ENCODE measurements at regions not wholly inside any gene's neighbourhood (a gene's known extent, or its start where the extent isn't known, plus 50 kb on each side); places are given as distances from the start of the nearest gene placed in this dataset.

GRCh38 chr15:69983696-69984265 lies 113.9 kb downstream of the TLE3 start:
- Histone ChIP-seq H3K27me3 (replicated peaks; ENCODE audit: insufficient read depth) (no peaks in the 10 kb centered on the region), H3K9me3 (no peaks in the 10 kb centered on the region), H3K4me1 (replicated peaks) (no peaks in the 10 kb centered on the region), H3K36me3 (no peaks in the 10 kb centered on the region), H3K27ac (no peak overlapping the region), H3K4me3 (no peak overlapping the region)
- intact Hi-C loops (cut with DNase I), result no loop called here
- 88% methylated on average over 7 of the region's 7 CpGs for WGBS
- TF ChIP-seq CTCF (IDR thresholded peaks at IDR 0.05) (no peak), POLR2A (IDR thresholded peaks at IDR 0.05) (no peak), POLR2AphosphoS5 (IDR thresholded peaks at IDR 0.05) (no peak)
- no peak for DNase-seq (ENCODE audit: low spot score)

DNA sequence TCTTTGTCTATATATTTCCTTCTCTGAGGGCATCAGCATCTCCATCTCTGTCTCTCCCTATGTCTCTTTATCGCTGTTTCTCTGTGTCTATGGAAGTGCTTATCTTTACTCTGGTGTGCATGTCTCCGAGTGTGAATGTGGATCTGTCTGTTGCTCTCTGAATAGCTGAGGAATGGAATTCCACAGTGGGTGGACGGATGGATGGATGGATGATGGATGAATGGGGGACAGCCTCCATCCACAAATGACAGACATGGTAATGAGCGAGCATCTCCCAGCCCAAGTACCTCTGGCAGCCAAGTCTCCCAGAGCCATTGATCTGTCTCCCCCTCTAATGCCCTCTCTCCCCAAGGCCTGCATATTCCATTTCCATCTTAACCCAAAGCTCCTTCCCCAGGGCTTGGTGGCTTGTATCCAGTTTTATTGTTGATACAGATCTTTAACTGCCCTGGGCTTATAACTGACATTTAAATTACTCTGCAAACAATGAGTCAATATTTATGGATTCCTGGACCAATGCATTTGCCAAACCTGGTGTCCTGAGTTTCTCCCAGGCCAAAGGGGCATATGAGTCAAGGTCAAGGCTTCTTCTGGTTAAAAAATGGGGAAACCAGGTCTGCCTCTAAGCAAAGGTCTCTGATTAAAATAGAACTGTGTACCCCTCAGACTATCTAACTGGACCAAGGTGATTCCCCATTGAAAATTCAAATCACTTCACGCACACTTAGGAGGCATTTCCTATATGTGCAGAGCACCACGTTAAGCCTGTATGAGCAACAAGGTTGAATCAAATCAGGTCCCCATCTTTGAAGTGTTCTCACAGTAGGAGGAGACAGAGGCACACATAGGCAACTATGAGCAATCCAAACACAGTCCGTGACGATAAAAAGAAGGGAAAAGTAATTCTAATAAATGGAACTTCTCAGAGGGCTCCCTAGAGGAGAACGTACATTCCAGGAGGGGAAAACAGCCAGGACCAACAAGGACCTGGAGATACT lies 109.9 kb downstream of the TLE3 start:
- no peaks in the 10 kb centered on the region for H3K27me3 ChIP-seq (replicated peaks; ENCODE audit: insufficient read depth)
- TF ChIP-seq CTCF (IDR thresholded peaks at IDR 0.05), result no peak
- TF ChIP-seq POLR2A (IDR thresholded peaks at IDR 0.05), result no peak
- peak; percentile 73 for TF ChIP-seq POLR2AphosphoS5 (IDR thresholded peaks at IDR 0.05)
- no peaks in the 10 kb centered on the region for H3K36me3 ChIP-seq
- peak; percentile 36 for DNase-seq (ENCODE audit: low spot score)
- H3K4me3 ChIP-seq, result no peak overlapping the region
- no peaks in the 10 kb centered on the region for H3K4me1 ChIP-seq (replicated peaks)
- WGBS, result 62% methylated on average over 9 of the region's 9 CpGs
- H3K27ac ChIP-seq, result no peak overlapping the region
- intact Hi-C loops (cut with DNase I), result no loop called here
- H3K9me3 ChIP-seq, result no peaks in the 10 kb centered on the region

DNA sequence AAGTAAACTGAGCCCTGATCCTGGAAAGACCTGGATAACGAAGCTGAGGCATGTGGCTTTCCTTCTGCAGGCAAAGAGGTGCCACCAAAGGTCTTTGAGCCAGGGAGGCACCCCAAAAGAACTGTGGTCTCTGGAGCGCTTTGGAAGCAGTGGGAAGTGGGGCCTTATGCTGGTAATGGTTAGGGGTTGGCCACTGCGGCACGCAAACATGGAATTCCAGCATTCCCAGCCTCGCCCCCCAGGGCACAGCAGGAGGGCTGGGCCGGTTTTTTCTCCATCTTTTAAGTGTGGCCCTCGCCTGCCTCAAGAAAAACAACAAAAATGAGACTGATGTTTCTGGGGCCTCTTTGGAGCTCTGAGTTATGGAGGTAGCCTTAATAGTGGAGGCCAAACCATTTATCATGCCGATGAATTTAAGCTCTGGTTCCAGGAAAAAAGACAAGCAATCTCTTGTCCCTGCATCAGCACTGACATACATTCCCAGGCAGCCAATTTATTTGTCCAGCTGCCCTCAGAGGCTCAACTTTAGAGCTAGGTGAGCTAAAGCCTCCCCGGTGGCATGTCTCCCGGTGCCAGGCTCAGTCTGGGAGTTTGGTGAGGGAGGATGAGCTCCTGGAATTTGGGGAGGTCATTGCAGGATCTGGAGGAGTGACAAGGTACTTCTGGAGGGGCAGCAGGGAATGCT lies 109.0 kb downstream of the TLE3 start:
- no peaks in the 10 kb centered on the region for H3K9me3 ChIP-seq
- no peak overlapping the region for H3K4me3 ChIP-seq
- no peaks in the 10 kb centered on the region for H3K27me3 ChIP-seq (replicated peaks; ENCODE audit: insufficient read depth)
- intact Hi-C loops (cut with DNase I), result no loop called here
- 76% methylated on average over 10 of the region's 10 CpGs for WGBS
- no peaks in the 10 kb centered on the region for H3K4me1 ChIP-seq (replicated peaks)
- TF ChIP-seq POLR2AphosphoS5 (IDR thresholded peaks at IDR 0.05) (no peak), CTCF (IDR thresholded peaks at IDR 0.05) (no peak), POLR2A (IDR thresholded peaks at IDR 0.05) (no peak)
- H3K36me3 ChIP-seq, result no peaks in the 10 kb centered on the region
- H3K27ac ChIP-seq, result no peak overlapping the region
- no peak for DNase-seq (ENCODE audit: low spot score)

GRCh38 chr15:69990566-69991421 lies 106.9 kb downstream of the TLE3 start:
- TF ChIP-seq CTCF (IDR thresholded peaks at IDR 0.05) (no peak), POLR2A (IDR thresholded peaks at IDR 0.05) (no peak), POLR2AphosphoS5 (IDR thresholded peaks at IDR 0.05) (no peak)
- H3K36me3 ChIP-seq, result no peaks in the 10 kb centered on the region
- WGBS, result 82% methylated on average over 20 of the region's 20 CpGs
- H3K27me3 ChIP-seq (replicated peaks; ENCODE audit: insufficient read depth), result no peaks in the 10 kb centered on the region
- no peak for DNase-seq (ENCODE audit: low spot score)
- no peak overlapping the region for H3K27ac ChIP-seq
- no peak overlapping the region for H3K4me3 ChIP-seq
- H3K4me1 ChIP-seq (replicated peaks), result no peaks in the 10 kb centered on the region
- H3K9me3 ChIP-seq, result no peaks in the 10 kb centered on the region
- intact Hi-C loops (cut with DNase I), result no loop called here

All from prostate gland (tissue), 2 donors.